Keratinocyte (primary cell): ENCODE measurements at regions not wholly inside any gene's neighbourhood (a gene's known extent, or its start where the extent isn't known, plus 50 kb on each side); places are given as distances from the start of the nearest gene placed in this dataset.

Experiments
- DNase-seq: peaks from one replicate; pipeline ENCODE4 v3.0.0-alpha.2; 2011; ENCODE audit warnings: low read depth, missing footprints, low spot score
- FAIRE-seq: peaks from 2 replicates; lab custom pipeline; 2011; peaks lifted over from hg19 to GRCh38; lab: Jason Lieb, UNC
- H2AFZ ChIP-seq: 2 replicates; pipeline ENCODE4 v1.6.0; 2012; ENCODE audit warnings: low read length, control low read depth, inconsistent platforms; ENCODE audit not compliant: control insufficient read depth
- H3K27ac ChIP-seq: 2 replicates; pipeline ENCODE4 v1.5.1; 2011; ENCODE audit warnings: low read length; ENCODE audit not compliant: control insufficient read depth, insufficient read depth
- H3K27me3 ChIP-seq: 3 replicates; pipeline ENCODE4 v1.6.0; 2011; ENCODE audit warnings: low read length; ENCODE audit not compliant: control insufficient read depth, insufficient read depth; ENCODE audit errors: extremely low read depth
- H3K36me3 ChIP-seq, 2 experiments: 2 replicates in 1 of 2; 3 replicates in 1 of 2; pipeline ENCODE4 v1.5.1; 2011; ENCODE audit warnings: low read length in 2 of 2, mild to moderate bottlenecking in 1 of 2; ENCODE audit not compliant: control insufficient read depth in 2 of 2, insufficient read depth in 2 of 2; ENCODE audit errors: extremely low read depth in 1 of 2
- H3K4me1 ChIP-seq: 3 replicates; pipeline ENCODE4 v1.5.1; 2011; ENCODE audit warnings: low read length; ENCODE audit not compliant: control insufficient read depth, insufficient read depth; ENCODE audit errors: extremely low read depth
- H3K4me2 ChIP-seq: 3 replicates; pipeline ENCODE4 v1.6.0; 2011; ENCODE audit warnings: low read depth, low read length; ENCODE audit not compliant: control insufficient read depth, insufficient read depth; ENCODE audit errors: extremely low read depth
- H3K4me3 ChIP-seq, 3 experiments: fragments of 200-600 bp in 1 of 3; sonication (generic) in 1 of 3; 2 replicates in 2 of 3; 3 replicates in 1 of 3; pipeline ENCODE4 v1.5.1; 2011 to 2016; ENCODE audit warnings: low read length in 3 of 3, mild to moderate bottlenecking in 3 of 3, control low read depth in 2 of 3, inconsistent platforms in 1 of 3, low read depth in 1 of 3, mixed read lengths in 1 of 3, mixed run types in 1 of 3, moderate library complexity in 1 of 3; ENCODE audit not compliant: control insufficient read depth in 2 of 3, insufficient read depth in 2 of 3; ENCODE audit errors: extremely low read depth in 1 of 3
- H3K79me2 ChIP-seq: 2 replicates; pipeline ENCODE4 v1.6.0; 2012; ENCODE audit warnings: low read length; ENCODE audit not compliant: control insufficient read depth, insufficient read depth
- H3K9ac ChIP-seq: 3 replicates; pipeline ENCODE4 v1.6.0; 2011; ENCODE audit warnings: low read length; ENCODE audit not compliant: control insufficient read depth, insufficient read depth; ENCODE audit errors: extremely low read depth
- H3K9me1 ChIP-seq: 3 replicates; pipeline ENCODE4 v1.6.0; 2011; ENCODE audit warnings: low read length; ENCODE audit not compliant: control insufficient read depth, insufficient read depth; ENCODE audit errors: extremely low read depth
- H3K9me3 ChIP-seq: 2 replicates; pipeline ENCODE4 v1.5.1; 2012; ENCODE audit warnings: low read depth, low read length; ENCODE audit not compliant: control insufficient read depth
- H4K20me1 ChIP-seq: 3 replicates; pipeline ENCODE4 v1.6.0; 2011; ENCODE audit warnings: low read length; ENCODE audit not compliant: control insufficient read depth, insufficient read depth; ENCODE audit errors: extremely low read depth
- CTCF ChIP-seq, 3 experiments: IDR thresholded peaks in 1 of 3; conservative IDR thresholded peaks in 1 of 3; optimal IDR thresholded peaks in 1 of 3; 2 replicates in 2 of 3; 3 replicates in 1 of 3; pipeline versions ENCODE3 to v1.5.1; 2011; ENCODE audit warnings: low read length in 3 of 3, mild to moderate bottlenecking in 3 of 3, moderate library complexity in 2 of 3, control low read depth in 1 of 3, inconsistent platforms in 1 of 3; ENCODE audit not compliant: insufficient read depth in 2 of 3; ENCODE audit errors: extremely low read depth in 1 of 3
- EZH2 ChIP-seq: IDR thresholded peaks from one replicate; pipeline ENCODE4 v1.6.1; 2012; ENCODE audit warnings: inconsistent platforms, mild to moderate bottlenecking, low read length, moderate library complexity
- dilution Hi-C: fragments of 300-500 bp; cut with MboI; formaldehyde crosslinking; loops from one replicate; pipeline ENCODE4 v1.7.0; 2020; ENCODE audit warnings: low sequenced_read_pairs; ENCODE audit not compliant: extremely low pct_ligation_motif_present

- Histone ChIP-seq H3K9me1 (no peaks in the 10 kb centered on the region), H3K4me2 (no peak overlapping the region), H3K9ac (no peak overlapping the region), H4K20me1 (no peaks in the 10 kb centered on the region), H3K27ac (no peak overlapping the region), H3K79me2 (no peaks in the 10 kb centered on the region), H2AFZ (no peak overlapping the region), H3K27me3 (no peaks in the 10 kb centered on the region), H3K36me3 (no peaks in the 10 kb centered on the region), H3K4me1 (no peaks in the 10 kb centered on the region), H3K9me3 (no peaks in the 10 kb centered on the region), H3K4me3 (no peak overlapping the region)
- no peak for DNase-seq
- dilution Hi-C loops, result no loop called here
- no peak for TF ChIP-seq EZH2
- no peak for TF ChIP-seq CTCF (optimal IDR thresholded peaks at IDR 0.05 in 1 of 3, IDR thresholded peaks at IDR 0.05 in 1 of 3, conservative IDR thresholded peaks at IDR 0.05 in 1 of 3; ENCODE audit: extremely low read depth in 1 of 3, insufficient read depth in 2 of 3, low read length in 3 of 3)
- FAIRE-seq, result no peak
These were observed 242.9 kb downstream of the NSG2 start for GRCh38 chr5:174288439-174288838.

GRCh38 chr5:174291162-174291561 is 245.7 kb downstream of the NSG2 start:
- Histone ChIP-seq H3K4me1 (no peaks in the 10 kb centered on the region), H2AFZ (no peak overlapping the region), H3K27ac (no peak overlapping the region), H3K4me2 (no peak overlapping the region), H3K27me3 (no peaks in the 10 kb centered on the region), H3K9me3 (no peaks in the 10 kb centered on the region), H3K4me3 (no peak overlapping the region), H3K9ac (no peak overlapping the region), H4K20me1 (no peaks in the 10 kb centered on the region), H3K9me1 (no peaks in the 10 kb centered on the region), H3K36me3 (no peaks in the 10 kb centered on the region), H3K79me2 (no peaks in the 10 kb centered on the region)
- TF ChIP-seq CTCF (optimal IDR thresholded peaks at IDR 0.05 in 1 of 3, IDR thresholded peaks at IDR 0.05 in 1 of 3, conservative IDR thresholded peaks at IDR 0.05 in 1 of 3; ENCODE audit: extremely low read depth in 1 of 3, insufficient read depth in 2 of 3, low read length in 3 of 3) (no peak), EZH2 (no peak)
- FAIRE-seq, result no peak
- no peak for DNase-seq
- dilution Hi-C loops, result no loop called here
